ENCODE measurements at regions not wholly inside any gene's neighbourhood (a gene's known extent, or its start where the extent isn't known, plus 50 kb on each side); places are given as distances from the start of the nearest gene placed in this dataset.

GRCh38 chr13:56189439-56189838 is 951.3 kb upstream of the PRR20A start:
- TF ChIP-seq ARNT (IDR thresholded peaks at IDR 0.05) = no peak
- TF ChIP-seq SP1 (IDR thresholded peaks at IDR 0.05) = no peak
- TF ChIP-seq SUZ12 (IDR thresholded peaks at IDR 0.05) = no peak
